PC-9 (cell line): ENCODE measurements at regions not wholly inside any gene's neighbourhood (a gene's known extent, or its start where the extent isn't known, plus 50 kb on each side); places are given as distances from the start of the nearest gene placed in this dataset.

Source experiments
- EZH2 ChIP-seq: fragments of 200-600 bp; sonication (generic); IDR thresholded peaks from 2 replicates; pipeline ENCODE4 v1.8.0; 2017; ENCODE audit warnings: antibody characterized with exemption, low read depth
- TF ChIP-seq, protein P1 (sequence below): fragments of 200-600 bp; sonication (generic); conservative IDR thresholded peaks from 2 replicates; pipeline ENCODE4 v1.6.1; 2017; ENCODE audit warnings: mixed run types, antibody characterized with exemption, mild to moderate bottlenecking, moderate library complexity

DNA sequence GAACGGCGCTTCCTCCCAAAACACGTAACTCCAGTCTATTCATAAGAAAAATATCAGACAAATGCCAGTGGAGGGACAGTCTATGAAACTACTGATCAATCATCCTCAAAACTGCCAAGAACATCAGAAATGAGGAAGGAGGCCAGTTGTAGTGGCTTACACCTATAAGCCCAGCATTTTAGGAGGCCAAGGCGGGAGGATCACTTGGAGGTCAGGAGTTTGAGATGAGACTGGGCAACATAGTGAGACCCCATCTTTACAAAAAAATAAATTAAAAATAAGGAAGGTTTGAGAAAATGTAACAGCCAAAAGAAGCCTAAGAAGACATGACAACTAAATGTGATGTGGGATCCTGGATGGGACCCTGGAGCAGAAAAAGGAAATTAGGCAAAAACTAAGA, 58.9 kb upstream of the MIER3 start:
- TF ChIP-seq, protein P1, sequence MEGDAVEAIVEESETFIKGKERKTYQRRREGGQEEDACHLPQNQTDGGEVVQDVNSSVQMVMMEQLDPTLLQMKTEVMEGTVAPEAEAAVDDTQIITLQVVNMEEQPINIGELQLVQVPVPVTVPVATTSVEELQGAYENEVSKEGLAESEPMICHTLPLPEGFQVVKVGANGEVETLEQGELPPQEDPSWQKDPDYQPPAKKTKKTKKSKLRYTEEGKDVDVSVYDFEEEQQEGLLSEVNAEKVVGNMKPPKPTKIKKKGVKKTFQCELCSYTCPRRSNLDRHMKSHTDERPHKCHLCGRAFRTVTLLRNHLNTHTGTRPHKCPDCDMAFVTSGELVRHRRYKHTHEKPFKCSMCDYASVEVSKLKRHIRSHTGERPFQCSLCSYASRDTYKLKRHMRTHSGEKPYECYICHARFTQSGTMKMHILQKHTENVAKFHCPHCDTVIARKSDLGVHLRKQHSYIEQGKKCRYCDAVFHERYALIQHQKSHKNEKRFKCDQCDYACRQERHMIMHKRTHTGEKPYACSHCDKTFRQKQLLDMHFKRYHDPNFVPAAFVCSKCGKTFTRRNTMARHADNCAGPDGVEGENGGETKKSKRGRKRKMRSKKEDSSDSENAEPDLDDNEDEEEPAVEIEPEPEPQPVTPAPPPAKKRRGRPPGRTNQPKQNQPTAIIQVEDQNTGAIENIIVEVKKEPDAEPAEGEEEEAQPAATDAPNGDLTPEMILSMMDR, result no peak
- TF ChIP-seq EZH2, result no peak
